OCI-LY1 (cell line): ENCODE measurements at regions not wholly inside any gene's neighbourhood (a gene's known extent, or its start where the extent isn't known, plus 50 kb on each side); places are given as distances from the start of the nearest gene placed in this dataset.
A peak's percentile ranks its signal among the peaks of the same experiment; 100 is the strongest.

Experiments used
- H2AFZ ChIP-seq: fragments of 200-600 bp; sonication (generic), shearing (Covaris generic); 2 replicates; pipeline ENCODE4 v1.6.0; 2014; ENCODE audit warnings: antibody characterized with exemption, mild to moderate bottlenecking, low read length
- H3F3A ChIP-seq: fragments of 200-600 bp; sonication (generic), shearing (Covaris generic); 2 replicates; pipeline ENCODE4 v1.6.0; 2014; ENCODE audit warnings: mild to moderate bottlenecking, antibody characterized with exemption, low read length, moderate library complexity; ENCODE audit not compliant: insufficient read depth
- H3K27ac ChIP-seq: fragments of 200-600 bp; sonication (generic); 2 replicates; pipeline ENCODE4 v1.5.1; 2014; ENCODE audit warnings: low read length, mixed run types, mild to moderate bottlenecking, low read depth; ENCODE audit not compliant: poor library complexity, severe bottlenecking
- H3K27me3 ChIP-seq: fragments of 200-600 bp; sonication (generic); 2 replicates; pipeline ENCODE4 v1.6.0; 2014; ENCODE audit warnings: antibody characterized with exemption, mild to moderate bottlenecking, low read length, moderate library complexity; ENCODE audit not compliant: insufficient read depth
- H3K36me3 ChIP-seq: fragments of 200-600 bp; sonication (generic); 2 replicates; pipeline ENCODE4 v1.6.1; 2014; ENCODE audit warnings: mild to moderate bottlenecking, antibody characterized with exemption, low read length, moderate library complexity, mixed read lengths; ENCODE audit not compliant: insufficient read depth
- H3K4me1 ChIP-seq: fragments of 200-600 bp; sonication (generic); 2 replicates; pipeline ENCODE4 v1.5.1; 2014; ENCODE audit warnings: mild to moderate bottlenecking, low read length, moderate library complexity; ENCODE audit not compliant: insufficient read depth, severe bottlenecking
- H3K4me2 ChIP-seq: fragments of 200-600 bp; sonication (generic), shearing (Covaris generic); 2 replicates; pipeline ENCODE4 v1.6.1; 2014; ENCODE audit warnings: low read length
- H3K4me3 ChIP-seq: fragments of 200-600 bp; sonication (generic); 2 replicates; pipeline ENCODE4 v1.5.1; 2014; ENCODE audit warnings: low read length, low read depth, mild to moderate bottlenecking, mixed read lengths; ENCODE audit not compliant: poor library complexity, severe bottlenecking
- H3K79me2 ChIP-seq: fragments of 200-600 bp; shearing (Covaris generic); 2 replicates; pipeline ENCODE4 v1.6.1; 2016; ENCODE audit warnings: mixed run types, low read length, mixed read lengths; ENCODE audit not compliant: insufficient read depth
- H3K9ac ChIP-seq: fragments of 200-600 bp; sonication (generic), shearing (Covaris generic); 2 replicates; pipeline ENCODE4 v1.6.1; 2014; ENCODE audit warnings: mild to moderate bottlenecking, low read length, mixed read lengths
- H3K9me2 ChIP-seq: fragments of 200-600 bp; sonication (generic), shearing (Covaris generic); 2 replicates; pipeline ENCODE4 v1.6.1; 2014; ENCODE audit warnings: low read depth, mild to moderate bottlenecking, low read length, mixed read lengths
- H3K9me3 ChIP-seq: fragments of 200-600 bp; shearing (Covaris generic); 2 replicates; pipeline ENCODE4 v1.6.1; 2014; ENCODE audit warnings: low read length, mixed read lengths
- H4K20me1 ChIP-seq: fragments of 200-600 bp; sonication (generic), shearing (Covaris generic); 2 replicates; pipeline ENCODE4 v1.6.0; 2016; ENCODE audit warnings: mild to moderate bottlenecking, low read length; ENCODE audit not compliant: insufficient read depth
- EZH2 ChIP-seq: fragments of 200-600 bp; sonication (generic), shearing (Covaris generic); IDR thresholded peaks from 2 replicates; pipeline ENCODE4 v1.8.0; 2017; ENCODE audit warnings: borderline replicate concordance, mixed run types, mild to moderate bottlenecking, antibody characterized with exemption, low read length, moderate library complexity, mixed read lengths
- TF ChIP-seq, protein P1 (sequence below): fragments of 200-600 bp; sonication (generic), shearing (Covaris generic); IDR thresholded peaks from 2 replicates; pipeline ENCODE4 v1.5.1; 2017; ENCODE audit warnings: mild to moderate bottlenecking, antibody characterized with exemption, low read length, moderate library complexity, mixed read lengths

- H3K27me3 ChIP-seq: no peaks in the 10 kb centered on the region; the same call in 1 of the 2 replicates
- no peak overlapping the region for H3K4me2 ChIP-seq
- H2AFZ ChIP-seq: no peak overlapping the region
- no peaks in the 10 kb centered on the region for H3K4me1 ChIP-seq
- H4K20me1 ChIP-seq: no peaks in the 10 kb centered on the region
- no peaks in the 10 kb centered on the region for H3K79me2 ChIP-seq
- H3K27ac ChIP-seq: no peak overlapping the region
- H3K4me3 ChIP-seq: no peak overlapping the region
- no peaks in the 10 kb centered on the region for H3K36me3 ChIP-seq
- H3F3A ChIP-seq: no peaks in the 10 kb centered on the region
- no peak overlapping the region for H3K9ac ChIP-seq
- TF ChIP-seq, protein P1, sequence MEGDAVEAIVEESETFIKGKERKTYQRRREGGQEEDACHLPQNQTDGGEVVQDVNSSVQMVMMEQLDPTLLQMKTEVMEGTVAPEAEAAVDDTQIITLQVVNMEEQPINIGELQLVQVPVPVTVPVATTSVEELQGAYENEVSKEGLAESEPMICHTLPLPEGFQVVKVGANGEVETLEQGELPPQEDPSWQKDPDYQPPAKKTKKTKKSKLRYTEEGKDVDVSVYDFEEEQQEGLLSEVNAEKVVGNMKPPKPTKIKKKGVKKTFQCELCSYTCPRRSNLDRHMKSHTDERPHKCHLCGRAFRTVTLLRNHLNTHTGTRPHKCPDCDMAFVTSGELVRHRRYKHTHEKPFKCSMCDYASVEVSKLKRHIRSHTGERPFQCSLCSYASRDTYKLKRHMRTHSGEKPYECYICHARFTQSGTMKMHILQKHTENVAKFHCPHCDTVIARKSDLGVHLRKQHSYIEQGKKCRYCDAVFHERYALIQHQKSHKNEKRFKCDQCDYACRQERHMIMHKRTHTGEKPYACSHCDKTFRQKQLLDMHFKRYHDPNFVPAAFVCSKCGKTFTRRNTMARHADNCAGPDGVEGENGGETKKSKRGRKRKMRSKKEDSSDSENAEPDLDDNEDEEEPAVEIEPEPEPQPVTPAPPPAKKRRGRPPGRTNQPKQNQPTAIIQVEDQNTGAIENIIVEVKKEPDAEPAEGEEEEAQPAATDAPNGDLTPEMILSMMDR: peak; percentile 85
- TF ChIP-seq EZH2: no peak
- H3K9me2 ChIP-seq: no peaks in the 10 kb centered on the region
- no peaks in the 10 kb centered on the region for H3K9me3 ChIP-seq
Measured at GRCh38 chr13:29713839-29714238, 118.4 kb upstream of the SLC7A1 start.

GRCh38 chr13:29711776-29712175 is 116.3 kb upstream of the SLC7A1 start:
- Histone ChIP-seq H3K36me3 (no peaks in the 10 kb centered on the region), H3K4me2 (no peak overlapping the region), H3K27me3 (no peaks in the 10 kb centered on the region; the same call in 1 of the 2 replicates), H3K79me2 (no peaks in the 10 kb centered on the region), H3K9me3 (no peaks in the 10 kb centered on the region), H3F3A (no peaks in the 10 kb centered on the region), H2AFZ (no peak overlapping the region), H3K27ac (no peak overlapping the region), H3K4me1 (no peaks in the 10 kb centered on the region), H4K20me1 (no peaks in the 10 kb centered on the region), H3K9me2 (no peaks in the 10 kb centered on the region), H3K4me3 (no peak overlapping the region), H3K9ac (no peak overlapping the region)
- TF ChIP-seq, protein P1: no peak
- TF ChIP-seq EZH2: no peak

DNA sequence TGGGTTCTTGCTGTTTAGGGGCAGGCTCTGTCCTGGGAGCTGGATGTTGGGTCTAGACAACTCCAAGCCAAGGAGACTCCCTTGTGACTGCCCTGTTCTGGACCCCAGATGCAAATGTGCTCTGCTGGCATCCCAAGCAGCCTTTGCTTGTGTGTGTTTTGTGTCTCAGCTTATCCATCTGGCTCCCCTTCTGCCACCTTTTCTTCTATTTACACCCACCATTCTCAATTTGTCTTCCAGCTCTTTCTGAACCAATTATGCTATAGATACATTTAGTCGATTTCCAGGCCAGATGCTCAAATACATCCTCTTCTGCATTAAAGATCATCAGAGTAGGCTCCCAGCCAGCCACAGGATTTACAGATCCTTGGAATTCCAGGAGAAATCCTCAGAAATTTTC is 115.0 kb upstream of the SLC7A1 start:
- Histone ChIP-seq H2AFZ (no peak overlapping the region), H4K20me1 (no peaks in the 10 kb centered on the region), H3K27me3 (no peaks in the 10 kb centered on the region; the same call in 1 of the 2 replicates), H3F3A (no peaks in the 10 kb centered on the region), H3K4me1 (no peaks in the 10 kb centered on the region), H3K9ac (no peak overlapping the region), H3K9me3 (no peaks in the 10 kb centered on the region), H3K9me2 (no peaks in the 10 kb centered on the region), H3K27ac (no peak overlapping the region), H3K4me2 (no peak overlapping the region), H3K4me3 (no peak overlapping the region), H3K79me2 (no peaks in the 10 kb centered on the region), H3K36me3 (no peaks in the 10 kb centered on the region)
- TF ChIP-seq, protein P1: no peak
- no peak for TF ChIP-seq EZH2
